Fibroblast of lung (primary cell): ENCODE measurements at regions not wholly inside any gene's neighbourhood (a gene's known extent, or its start where the extent isn't known, plus 50 kb on each side); places are given as distances from the start of the nearest gene placed in this dataset.

Source experiments
- DNase-seq, 2 donors: peaks; one replicate each; pipeline versions ENCODE4 v3.0.0 to v3.0.0-alpha.2; 2010; ENCODE audit warnings: low read depth in 2 of 2
- H2AFZ ChIP-seq: 2 replicates; pipeline ENCODE4 v1.5.1; 2012; ENCODE audit warnings: low read length, control low read depth, inconsistent platforms
- H3K27ac ChIP-seq: 2 replicates; pipeline ENCODE4 v1.5.1; 2011; ENCODE audit warnings: low read length, control low read depth; ENCODE audit not compliant: insufficient read depth
- H3K27me3 ChIP-seq: 2 replicates; pipeline ENCODE4 v1.5.1; 2011; ENCODE audit warnings: mild to moderate bottlenecking, low read length; ENCODE audit not compliant: control insufficient read depth, insufficient read depth
- H3K36me3 ChIP-seq: 2 replicates; pipeline ENCODE4 v1.5.1; 2011; ENCODE audit warnings: low read length; ENCODE audit not compliant: control insufficient read depth, insufficient read depth
- H3K4me1 ChIP-seq: 2 replicates; pipeline ENCODE4 v1.5.1; 2011; ENCODE audit warnings: low read length; ENCODE audit not compliant: control insufficient read depth, insufficient read depth; ENCODE audit errors: extremely low read depth
- H3K4me2 ChIP-seq: 2 replicates; pipeline ENCODE4 v1.5.1; 2011; ENCODE audit warnings: low read length, control low read depth; ENCODE audit not compliant: insufficient read depth; ENCODE audit errors: extremely low read depth
- H3K4me3 ChIP-seq, 4 experiments: fragments of 200-600 bp in 1 of 4; sonication (generic) in 1 of 4; replicated peaks in 1 of 4; 2 replicates each; pipeline ENCODE4 v1.5.1; 2011 to 2016; ENCODE audit warnings: low read length in 4 of 4, low read depth in 3 of 4, mild to moderate bottlenecking in 3 of 4, control low read depth in 2 of 4, inconsistent platforms in 1 of 4, mixed read lengths in 1 of 4; ENCODE audit not compliant: insufficient read depth in 1 of 4; ENCODE audit errors: control extremely low read depth in 1 of 4
- H3K79me2 ChIP-seq: 2 replicates; pipeline ENCODE4 v1.5.1; 2012; ENCODE audit warnings: mild to moderate bottlenecking, low read length, inconsistent platforms; ENCODE audit not compliant: control insufficient read depth, insufficient read depth
- H3K9ac ChIP-seq: 2 replicates; pipeline ENCODE4 v1.5.1; 2011; ENCODE audit warnings: mild to moderate bottlenecking, low read length, control low read depth; ENCODE audit not compliant: insufficient read depth
- H3K9me3 ChIP-seq: 2 replicates; pipeline ENCODE4 v1.5.1; 2012; ENCODE audit warnings: low read depth, low read length; ENCODE audit not compliant: control insufficient read depth, insufficient read depth
- H4K20me1 ChIP-seq: 2 replicates; pipeline ENCODE4 v1.5.1; 2011; ENCODE audit warnings: low read length; ENCODE audit not compliant: control insufficient read depth, insufficient read depth; ENCODE audit errors: extremely low read depth
- CTCF ChIP-seq, 2 donors: IDR thresholded peaks in 1 of 2; conservative IDR thresholded peaks in 1 of 2; 1 replicate in 1 of 2; 2 replicates in 1 of 2; pipeline ENCODE4 v1.5.1; 2011 to 2012; ENCODE audit warnings: low read length in 2 of 2, control low read depth in 1 of 2, inconsistent platforms in 1 of 2, low read depth in 1 of 2, mild to moderate bottlenecking in 1 of 2
- EZH2 ChIP-seq: IDR thresholded peaks from 2 replicates; pipeline ENCODE4 v1.5.1; 2012; ENCODE audit warnings: low read length, control low read depth, mild to moderate bottlenecking; ENCODE audit errors: missing control alignments

DNA sequence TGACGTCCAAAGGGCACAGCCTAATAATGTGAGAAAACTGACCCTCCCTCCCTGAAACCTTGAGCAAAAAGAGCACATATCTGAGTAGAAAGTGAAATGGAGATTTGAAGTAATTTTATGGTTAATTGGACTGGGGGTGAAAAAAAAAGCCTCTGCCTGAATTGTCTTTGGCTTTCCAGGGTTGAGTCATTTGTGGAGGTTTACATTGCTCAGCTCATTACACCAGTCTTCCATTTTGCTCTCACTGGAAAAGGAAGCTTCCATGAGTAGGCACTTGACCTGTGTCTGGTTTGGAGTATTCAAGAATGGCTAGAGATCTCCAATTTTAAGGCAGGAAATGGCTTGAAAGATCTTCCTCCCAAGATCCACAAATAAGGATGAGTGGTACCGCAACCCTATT is 273.9 kb downstream of the PDCD6IP start:
- TF ChIP-seq EZH2 (no peak), CTCF (conservative IDR thresholded peaks at IDR 0.05 in 1 of 2, IDR thresholded peaks at IDR 0.05 in 1 of 2; ENCODE audit: low read depth in 1 of 2, low read length in 2 of 2) (no peak)
- no peak overlapping the region for H3K4me3 ChIP-seq
- peaks cover 3% of the 10 kb centered on the region for H3K27me3 ChIP-seq
- DNase-seq, result no peak
- no peaks in the 10 kb centered on the region for H3K79me2 ChIP-seq
- no peaks in the 10 kb centered on the region for H3K4me1 ChIP-seq
- H3K36me3 ChIP-seq, result no peaks in the 10 kb centered on the region
- no peaks in the 10 kb centered on the region for H4K20me1 ChIP-seq
- no peak overlapping the region for H3K27ac ChIP-seq
- no peak overlapping the region for H3K4me2 ChIP-seq
- no peak overlapping the region for H2AFZ ChIP-seq
- no peak overlapping the region for H3K9ac ChIP-seq
- H3K9me3 ChIP-seq, result no peaks in the 10 kb centered on the region

DNA sequence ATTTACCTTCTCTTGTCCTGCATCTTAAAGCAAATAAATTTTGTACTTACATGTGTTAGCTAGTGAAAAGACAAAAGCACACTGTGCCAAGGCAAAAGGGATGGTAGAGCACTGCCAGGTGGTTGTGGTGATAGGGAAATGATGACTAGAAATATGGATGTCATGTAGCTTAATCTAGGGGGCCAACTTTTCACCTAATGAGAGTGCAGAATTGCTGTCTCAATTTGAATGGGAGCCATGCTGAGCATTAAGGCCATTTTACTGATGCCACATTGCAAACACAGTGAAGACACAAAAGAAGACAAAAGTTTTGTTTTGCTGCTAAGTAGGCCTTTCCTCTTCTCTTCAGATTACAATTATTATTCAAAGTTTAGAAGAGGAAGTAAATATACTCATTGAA is 274.7 kb downstream of the PDCD6IP start:
- no peak for DNase-seq
- no peak overlapping the region for H3K4me3 ChIP-seq
- H3K9me3 ChIP-seq, result no peaks in the 10 kb centered on the region
- H3K27ac ChIP-seq, result no peak overlapping the region
- H2AFZ ChIP-seq, result no peak overlapping the region
- no peak overlapping the region for H3K9ac ChIP-seq
- H3K27me3 ChIP-seq, result no peaks in the 10 kb centered on the region
- H3K4me2 ChIP-seq, result no peak overlapping the region
- H3K79me2 ChIP-seq, result no peaks in the 10 kb centered on the region
- H4K20me1 ChIP-seq, result no peaks in the 10 kb centered on the region
- TF ChIP-seq CTCF (conservative IDR thresholded peaks at IDR 0.05 in 1 of 2, IDR thresholded peaks at IDR 0.05 in 1 of 2; ENCODE audit: low read depth in 1 of 2, low read length in 2 of 2), result no peak
- TF ChIP-seq EZH2, result no peak
- no peaks in the 10 kb centered on the region for H3K36me3 ChIP-seq
- H3K4me1 ChIP-seq, result no peaks in the 10 kb centered on the region

GRCh38 chr3:34073961-34074360 is 275.5 kb downstream of the PDCD6IP start:
- Histone ChIP-seq H3K79me2 (no peaks in the 10 kb centered on the region), H3K9me3 (no peaks in the 10 kb centered on the region), H3K4me1 (no peaks in the 10 kb centered on the region), H3K4me2 (no peak overlapping the region), H3K4me3 (no peak overlapping the region), H4K20me1 (no peaks in the 10 kb centered on the region), H3K27ac (no peak overlapping the region), H2AFZ (no peak overlapping the region), H3K36me3 (no peaks in the 10 kb centered on the region), H3K27me3 (no peaks in the 10 kb centered on the region), H3K9ac (no peak overlapping the region)
- no peak for TF ChIP-seq CTCF (conservative IDR thresholded peaks at IDR 0.05 in 1 of 2, IDR thresholded peaks at IDR 0.05 in 1 of 2; ENCODE audit: low read depth in 1 of 2, low read length in 2 of 2)
- no peak for TF ChIP-seq EZH2
- no peak for DNase-seq
